Loucy (cell line): ENCODE measurements at regions not wholly inside any gene's neighbourhood (a gene's known extent, or its start where the extent isn't known, plus 50 kb on each side); places are given as distances from the start of the nearest gene placed in this dataset.

Experiments used
- H2AFZ ChIP-seq: fragments of 200-600 bp; sonication (generic); 2 replicates; pipeline ENCODE4 v1.6.0; 2016; ENCODE audit warnings: antibody characterized with exemption, mild to moderate bottlenecking, low read length, moderate library complexity
- H3F3A ChIP-seq: fragments of 200-600 bp; 2 replicates; pipeline ENCODE4 v1.6.0; 2016; ENCODE audit warnings: antibody characterized with exemption, low read depth, mild to moderate bottlenecking
- H3K27me3 ChIP-seq: fragments of 200-600 bp; sonication (generic); 2 replicates; pipeline ENCODE4 v1.6.1; 2014; ENCODE audit warnings: low read length, mild to moderate bottlenecking; ENCODE audit not compliant: insufficient read depth, poor library complexity, severe bottlenecking
- H3K36me3 ChIP-seq: fragments of 200-600 bp; sonication (generic); 2 replicates; pipeline ENCODE4 v1.6.1; 2016; ENCODE audit warnings: low read length; ENCODE audit not compliant: insufficient read depth
- H3K4me1 ChIP-seq: fragments of 200-600 bp; sonication (generic); 2 replicates; pipeline ENCODE4 v1.5.1; 2014; ENCODE audit warnings: low read length, mild to moderate bottlenecking; ENCODE audit not compliant: insufficient read depth, poor library complexity, severe bottlenecking
- H3K4me2 ChIP-seq: fragments of 200-600 bp; sonication (generic); 2 replicates; pipeline ENCODE4 v1.6.0; 2014; ENCODE audit warnings: antibody characterized with exemption, low read length, low read depth, mild to moderate bottlenecking; ENCODE audit not compliant: poor library complexity, severe bottlenecking
- H3K4me3 ChIP-seq: fragments of 200-600 bp; sonication (generic); 2 replicates; pipeline ENCODE4 v1.5.1; 2014; ENCODE audit warnings: low read length, mild to moderate bottlenecking, mixed read lengths; ENCODE audit not compliant: poor library complexity, severe bottlenecking
- H3K79me2 ChIP-seq: fragments of 200-600 bp; sonication (generic); 2 replicates; pipeline ENCODE4 v1.6.1; 2014; ENCODE audit warnings: low read length; ENCODE audit not compliant: insufficient read depth
- H3K9ac ChIP-seq: fragments of 200-600 bp; sonication (generic); 2 replicates; pipeline ENCODE4 v1.6.0; 2014; ENCODE audit warnings: mild to moderate bottlenecking, low read depth, low read length, moderate library complexity; ENCODE audit not compliant: poor library complexity, severe bottlenecking
- H3K9me2 ChIP-seq: fragments of 200-600 bp; sonication (generic); replicated peaks from 2 replicates; pipeline ENCODE4 v1.6.1; 2016; ENCODE audit warnings: low read depth, low read length, mixed read lengths
- H3K9me3 ChIP-seq: fragments of 200-600 bp; sonication (generic); 2 replicates; pipeline ENCODE4 v1.6.1; 2014; ENCODE audit warnings: mild to moderate bottlenecking, antibody characterized with exemption, low read length, low read depth; ENCODE audit not compliant: insufficient read depth
- H4K20me1 ChIP-seq: fragments of 200-600 bp; sonication (generic); 2 replicates; pipeline ENCODE4 v1.6.0; 2014; ENCODE audit warnings: antibody characterized with exemption, low read length, mild to moderate bottlenecking; ENCODE audit not compliant: insufficient read depth, poor library complexity, severe bottlenecking
- CTCF ChIP-seq: fragments of 200-600 bp; sonication (generic); conservative IDR thresholded peaks from 2 replicates; pipeline ENCODE4 v1.5.1; 2014; ENCODE audit warnings: mild to moderate bottlenecking, antibody characterized with exemption, low read length
- EZH2phosphoT487 ChIP-seq: fragments of 200-600 bp; IDR thresholded peaks from 2 replicates; pipeline ENCODE4 v1.6.1; 2018; ENCODE audit warnings: antibody characterized with exemption, mild to moderate bottlenecking, moderate library complexity, borderline replicate concordance

- H3K4me2 ChIP-seq = no peak overlapping the region
- H3K9me2 ChIP-seq = no peaks in the 10 kb centered on the region
- H4K20me1 ChIP-seq = no peaks in the 10 kb centered on the region
- H3K4me1 ChIP-seq = no peaks in the 10 kb centered on the region
- H2AFZ ChIP-seq = no peak overlapping the region
- H3K9ac ChIP-seq = no peak overlapping the region
- H3K27me3 ChIP-seq = no peaks in the 10 kb centered on the region
- H3F3A ChIP-seq = no peaks in the 10 kb centered on the region
- no peaks in the 10 kb centered on the region; the same call in 1 of the 2 replicates for H3K9me3 ChIP-seq
- no peak overlapping the region for H3K4me3 ChIP-seq
- no peaks in the 10 kb centered on the region for H3K36me3 ChIP-seq
- TF ChIP-seq CTCF (no peak), EZH2phosphoT487 (no peak)
- H3K79me2 ChIP-seq = no peaks in the 10 kb centered on the region
Observed at GRCh38 chr2:238742664-238743063, 105.2 kb upstream of the TWIST2 start.

- H4K20me1 ChIP-seq = no peaks in the 10 kb centered on the region
- H3K9me2 ChIP-seq = no peaks in the 10 kb centered on the region
- H3K9me3 ChIP-seq = no peaks in the 10 kb centered on the region; the same call in 1 of the 2 replicates
- H3K27me3 ChIP-seq = no peaks in the 10 kb centered on the region
- H3K79me2 ChIP-seq = no peaks in the 10 kb centered on the region
- no peak overlapping the region for H3K4me3 ChIP-seq
- no peak for TF ChIP-seq CTCF
- no peak for TF ChIP-seq EZH2phosphoT487
- H3K4me1 ChIP-seq = no peaks in the 10 kb centered on the region
- no peaks in the 10 kb centered on the region for H3K36me3 ChIP-seq
- H2AFZ ChIP-seq = no peak overlapping the region
- no peaks in the 10 kb centered on the region for H3F3A ChIP-seq
- H3K9ac ChIP-seq = no peak overlapping the region
- no peak overlapping the region for H3K4me2 ChIP-seq
Observed at GRCh38 chr2:238743243-238744065, 104.4 kb upstream of the TWIST2 start.

- no peaks in the 10 kb centered on the region for H3K9me2 ChIP-seq
- no peaks in the 10 kb centered on the region for H3K79me2 ChIP-seq
- H3K27me3 ChIP-seq = no peaks in the 10 kb centered on the region
- no peak overlapping the region for H3K4me2 ChIP-seq
- no peaks in the 10 kb centered on the region for H4K20me1 ChIP-seq
- H3K36me3 ChIP-seq = no peaks in the 10 kb centered on the region
- H3K4me1 ChIP-seq = no peaks in the 10 kb centered on the region
- no peak overlapping the region for H3K4me3 ChIP-seq
- no peaks in the 10 kb centered on the region for H3F3A ChIP-seq
- no peak overlapping the region for H2AFZ ChIP-seq
- H3K9me3 ChIP-seq = no peaks in the 10 kb centered on the region; the same call in 1 of the 2 replicates
- no peak for TF ChIP-seq CTCF
- no peak for TF ChIP-seq EZH2phosphoT487
- H3K9ac ChIP-seq = no peak overlapping the region
Observed at GRCh38 chr2:238744951-238745350, 102.9 kb upstream of the TWIST2 start.
